Loucy (cell line): ENCODE measurements at regions not wholly inside any gene's neighbourhood (a gene's known extent, or its start where the extent isn't known, plus 50 kb on each side); places are given as distances from the start of the nearest gene placed in this dataset.

Experiments used
- H2AFZ ChIP-seq: fragments of 200-600 bp; sonication (generic); 2 replicates; pipeline ENCODE4 v1.6.0; 2016; ENCODE audit warnings: antibody characterized with exemption, mild to moderate bottlenecking, low read length, moderate library complexity
- H3F3A ChIP-seq: fragments of 200-600 bp; 2 replicates; pipeline ENCODE4 v1.6.0; 2016; ENCODE audit warnings: antibody characterized with exemption, low read depth, mild to moderate bottlenecking
- H3K27me3 ChIP-seq: fragments of 200-600 bp; sonication (generic); 2 replicates; pipeline ENCODE4 v1.6.1; 2014; ENCODE audit warnings: low read length, mild to moderate bottlenecking; ENCODE audit not compliant: insufficient read depth, poor library complexity, severe bottlenecking
- H3K36me3 ChIP-seq: fragments of 200-600 bp; sonication (generic); 2 replicates; pipeline ENCODE4 v1.6.1; 2016; ENCODE audit warnings: low read length; ENCODE audit not compliant: insufficient read depth
- H3K4me1 ChIP-seq: fragments of 200-600 bp; sonication (generic); 2 replicates; pipeline ENCODE4 v1.5.1; 2014; ENCODE audit warnings: low read length, mild to moderate bottlenecking; ENCODE audit not compliant: insufficient read depth, poor library complexity, severe bottlenecking
- H3K4me2 ChIP-seq: fragments of 200-600 bp; sonication (generic); 2 replicates; pipeline ENCODE4 v1.6.0; 2014; ENCODE audit warnings: antibody characterized with exemption, low read length, low read depth, mild to moderate bottlenecking; ENCODE audit not compliant: poor library complexity, severe bottlenecking
- H3K4me3 ChIP-seq: fragments of 200-600 bp; sonication (generic); 2 replicates; pipeline ENCODE4 v1.5.1; 2014; ENCODE audit warnings: low read length, mild to moderate bottlenecking, mixed read lengths; ENCODE audit not compliant: poor library complexity, severe bottlenecking
- H3K79me2 ChIP-seq: fragments of 200-600 bp; sonication (generic); 2 replicates; pipeline ENCODE4 v1.6.1; 2014; ENCODE audit warnings: low read length; ENCODE audit not compliant: insufficient read depth
- H3K9ac ChIP-seq: fragments of 200-600 bp; sonication (generic); 2 replicates; pipeline ENCODE4 v1.6.0; 2014; ENCODE audit warnings: mild to moderate bottlenecking, low read depth, low read length, moderate library complexity; ENCODE audit not compliant: poor library complexity, severe bottlenecking
- H3K9me2 ChIP-seq: fragments of 200-600 bp; sonication (generic); replicated peaks from 2 replicates; pipeline ENCODE4 v1.6.1; 2016; ENCODE audit warnings: low read depth, low read length, mixed read lengths
- H3K9me3 ChIP-seq: fragments of 200-600 bp; sonication (generic); 2 replicates; pipeline ENCODE4 v1.6.1; 2014; ENCODE audit warnings: mild to moderate bottlenecking, antibody characterized with exemption, low read length, low read depth; ENCODE audit not compliant: insufficient read depth
- H4K20me1 ChIP-seq: fragments of 200-600 bp; sonication (generic); 2 replicates; pipeline ENCODE4 v1.6.0; 2014; ENCODE audit warnings: antibody characterized with exemption, low read length, mild to moderate bottlenecking; ENCODE audit not compliant: insufficient read depth, poor library complexity, severe bottlenecking
- CTCF ChIP-seq: fragments of 200-600 bp; sonication (generic); conservative IDR thresholded peaks from 2 replicates; pipeline ENCODE4 v1.5.1; 2014; ENCODE audit warnings: mild to moderate bottlenecking, antibody characterized with exemption, low read length
- EZH2phosphoT487 ChIP-seq: fragments of 200-600 bp; IDR thresholded peaks from 2 replicates; pipeline ENCODE4 v1.6.1; 2018; ENCODE audit warnings: antibody characterized with exemption, mild to moderate bottlenecking, moderate library complexity, borderline replicate concordance

DNA sequence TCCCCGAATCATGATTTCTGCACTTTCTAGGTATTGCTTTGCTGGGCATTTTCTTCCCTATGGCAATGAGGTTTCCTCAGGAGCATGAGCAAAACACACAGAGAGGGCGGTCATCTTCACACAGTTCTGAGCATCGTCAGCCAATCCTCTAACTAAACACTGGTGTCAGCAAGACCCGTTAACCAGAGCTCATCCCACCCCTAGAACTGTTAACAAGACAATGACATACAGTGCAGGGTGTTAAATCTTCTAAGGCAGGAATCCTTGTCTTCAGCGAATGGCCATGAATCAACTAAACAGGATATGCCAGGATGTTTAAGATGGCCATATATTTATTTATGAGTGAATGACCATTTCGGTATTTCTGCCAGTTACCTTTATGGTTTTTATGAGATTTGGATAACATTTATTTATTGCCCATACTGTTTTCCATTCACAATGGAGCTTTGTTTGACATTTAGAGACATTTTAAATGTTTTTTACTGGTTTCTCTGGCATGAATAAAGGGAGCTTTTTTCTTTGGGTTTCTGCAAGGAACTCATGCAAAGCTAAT, 411.5 kb upstream of the PROK2 start:
- Histone ChIP-seq H3F3A (no peaks in the 10 kb centered on the region), H3K36me3 (no peaks in the 10 kb centered on the region), H3K4me2 (no peak overlapping the region), H4K20me1 (no peaks in the 10 kb centered on the region), H3K79me2 (no peaks in the 10 kb centered on the region), H3K9me2 (no peaks in the 10 kb centered on the region), H3K9me3 (peaks cover 3% of the 10 kb centered on the region; the same call in 1 of the 2 replicates), H2AFZ (no peak overlapping the region), H3K4me3 (no peak overlapping the region), H3K27me3 (no peaks in the 10 kb centered on the region), H3K4me1 (no peaks in the 10 kb centered on the region), H3K9ac (no peak overlapping the region)
- no peak for TF ChIP-seq EZH2phosphoT487
- TF ChIP-seq CTCF = no peak

- TF ChIP-seq EZH2phosphoT487 = no peak
- Histone ChIP-seq H3K9me2 (no peaks in the 10 kb centered on the region), H3K4me1 (no peaks in the 10 kb centered on the region), H4K20me1 (no peaks in the 10 kb centered on the region), H3K36me3 (no peaks in the 10 kb centered on the region), H3K9ac (no peak overlapping the region), H3K79me2 (no peaks in the 10 kb centered on the region), H3K4me3 (no peak overlapping the region), H2AFZ (no peak overlapping the region), H3F3A (no peaks in the 10 kb centered on the region), H3K27me3 (no peaks in the 10 kb centered on the region), H3K9me3 (peaks cover 3% of the 10 kb centered on the region; the same call in 1 of the 2 replicates), H3K4me2 (no peak overlapping the region)
Observed at GRCh38 chr3:72195895-72196294, 410.9 kb upstream of the PROK2 start.

DNA sequence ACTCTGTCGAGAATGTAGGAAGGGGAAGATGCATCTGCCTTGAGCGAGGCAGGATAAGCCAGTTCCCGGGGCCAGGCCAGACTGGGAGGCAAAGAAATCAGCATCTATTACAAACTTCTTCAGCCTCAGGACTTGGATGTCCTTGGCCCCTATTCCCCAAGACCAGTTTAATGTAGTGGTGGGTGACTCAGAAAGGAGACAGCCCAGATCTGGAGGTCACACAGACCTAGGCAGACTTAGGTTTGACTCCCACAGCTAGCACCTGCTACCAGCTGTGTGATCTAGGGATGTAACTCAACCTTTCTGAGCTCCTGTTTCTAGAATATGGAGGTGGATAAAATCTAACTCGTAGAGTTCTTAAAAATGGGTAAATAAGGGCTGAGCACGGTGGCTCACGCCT, 409.5 kb upstream of the PROK2 start:
- Histone ChIP-seq H3K79me2 (no peaks in the 10 kb centered on the region), H3K4me1 (no peaks in the 10 kb centered on the region), H3F3A (no peaks in the 10 kb centered on the region), H3K36me3 (no peaks in the 10 kb centered on the region), H3K9ac (no peak overlapping the region), H3K9me2 (no peaks in the 10 kb centered on the region), H3K4me2 (no peak overlapping the region), H3K4me3 (no peak overlapping the region), H2AFZ (no peak overlapping the region), H3K9me3 (no peaks in the 10 kb centered on the region), H4K20me1 (no peaks in the 10 kb centered on the region), H3K27me3 (no peaks in the 10 kb centered on the region)
- no peak for TF ChIP-seq EZH2phosphoT487

DNA sequence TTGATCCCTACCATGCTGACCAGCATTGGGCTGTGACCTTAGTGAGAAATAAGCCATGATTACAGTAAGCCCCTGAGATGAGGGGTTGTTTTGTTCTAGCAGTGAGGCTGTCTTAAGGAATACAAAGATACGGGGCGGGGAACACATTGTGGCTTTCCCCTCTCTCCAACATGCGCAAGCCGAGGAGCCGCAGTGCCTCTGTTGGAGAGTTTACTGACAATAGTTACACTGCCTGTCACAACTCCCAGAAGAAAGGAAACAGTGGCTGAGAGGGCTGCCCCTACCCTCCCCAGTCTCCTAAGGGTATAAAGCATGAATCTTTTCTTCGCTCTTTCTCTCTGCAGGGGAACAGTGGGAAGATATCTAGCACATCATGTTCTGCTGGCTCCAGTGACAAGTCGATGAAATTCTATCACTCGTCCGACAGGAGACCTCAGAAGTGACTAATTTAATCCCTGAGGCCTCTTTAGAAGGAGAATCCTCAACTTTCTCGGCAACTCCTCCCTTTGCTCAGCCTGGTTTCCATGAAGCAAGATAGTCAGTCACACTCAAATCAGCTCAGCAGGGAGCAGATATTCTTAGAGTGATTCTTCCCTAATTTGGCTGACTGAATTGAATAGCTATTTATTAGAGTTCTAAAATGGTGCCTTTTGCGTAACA, 409.0 kb upstream of the PROK2 start:
- Histone ChIP-seq H3K36me3 (no peaks in the 10 kb centered on the region), H3K9me3 (no peaks in the 10 kb centered on the region), H3K27me3 (no peaks in the 10 kb centered on the region), H3K4me3 (no peak overlapping the region), H4K20me1 (no peaks in the 10 kb centered on the region), H3K9me2 (no peaks in the 10 kb centered on the region), H3K79me2 (no peaks in the 10 kb centered on the region), H3F3A (no peaks in the 10 kb centered on the region), H2AFZ (0 out of 2 replicates have a peak overlapping the region, but pooled peaks have one; percentile 32), H3K9ac (no peak overlapping the region), H3K4me1 (no peaks in the 10 kb centered on the region), H3K4me2 (no peak overlapping the region)
- TF ChIP-seq CTCF (no peak), EZH2phosphoT487 (no peak)
